ENCODE measurements at regions not wholly inside any gene's neighbourhood (a gene's known extent, or its start where the extent isn't known, plus 50 kb on each side); places are given as distances from the start of the nearest gene placed in this dataset.
A peak's percentile ranks its signal among the peaks of the same experiment; 100 is the strongest.

GRCh38 chr6:26214803-26215584, 127.8 kb downstream of the HFE start:
- no peak for DNase-seq (ENCODE audit: low read depth, low spot score)

- no peak for DNase-seq (ENCODE audit: low read depth, low spot score)
Observed at GRCh38 chr6:26215585-26216358, 128.5 kb downstream of the HFE start.

DNA sequence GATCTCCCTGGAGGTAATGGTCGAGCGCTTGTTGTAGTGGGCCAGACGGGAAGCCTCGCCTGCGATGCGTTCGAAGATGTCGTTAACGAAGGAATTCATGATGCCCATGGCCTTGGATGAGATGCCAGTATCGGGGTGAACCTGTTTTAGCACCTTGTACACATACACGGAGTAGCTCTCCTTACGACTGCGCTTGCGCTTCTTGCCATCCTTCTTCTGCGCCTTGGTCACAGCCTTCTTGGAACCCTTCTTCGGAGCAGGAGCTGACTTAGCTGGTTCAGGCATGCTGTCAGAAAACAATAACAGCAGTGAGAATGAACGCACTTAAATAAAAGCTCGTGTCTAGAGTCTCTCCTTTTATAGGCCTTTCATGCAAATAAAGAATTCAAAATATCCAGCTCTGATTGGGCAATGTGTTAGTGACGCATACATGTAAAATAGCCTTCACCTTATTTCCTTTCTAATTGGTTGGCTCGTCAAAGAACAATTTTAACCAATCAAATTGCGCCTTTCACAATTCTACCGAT, 129.2 kb downstream of the HFE start:
- DNase-seq (ENCODE audit: low read depth, low spot score), result peak; percentile 96

GRCh38 chr6:26216886-26217713, 129.9 kb downstream of the HFE start:
- DNase-seq (ENCODE audit: low read depth, low spot score), result peak; percentile 69

GRCh38 chr6:26217714-26218075, 130.5 kb downstream of the HFE start:
- no peak for DNase-seq (ENCODE audit: low read depth, low spot score)

DNA sequence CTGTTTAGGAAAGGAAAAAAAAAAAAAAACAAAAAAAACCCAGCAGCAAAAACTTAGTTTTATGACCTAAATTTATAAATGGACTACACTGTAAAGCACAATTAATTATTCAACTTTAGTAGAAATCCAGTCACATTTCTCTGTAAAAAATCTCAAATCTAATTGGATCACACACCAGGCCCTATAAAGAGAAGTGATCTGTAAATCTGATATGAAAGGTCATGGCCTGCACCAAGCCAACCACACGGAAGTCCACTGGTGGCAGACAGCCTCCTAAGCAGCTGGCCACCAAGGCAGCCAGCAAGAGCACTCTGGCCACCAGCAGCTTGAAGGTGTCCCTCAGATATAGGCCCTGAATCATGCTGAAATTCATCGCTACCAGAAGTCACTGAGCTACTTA, 131.6 kb downstream of the HFE start:
- no peak for DNase-seq (ENCODE audit: low read depth, low spot score)

- no peak for DNase-seq (ENCODE audit: low read depth, low spot score)
Observed at GRCh38 chr6:26220145-26220970, 133.1 kb downstream of the HFE start.

DNA sequence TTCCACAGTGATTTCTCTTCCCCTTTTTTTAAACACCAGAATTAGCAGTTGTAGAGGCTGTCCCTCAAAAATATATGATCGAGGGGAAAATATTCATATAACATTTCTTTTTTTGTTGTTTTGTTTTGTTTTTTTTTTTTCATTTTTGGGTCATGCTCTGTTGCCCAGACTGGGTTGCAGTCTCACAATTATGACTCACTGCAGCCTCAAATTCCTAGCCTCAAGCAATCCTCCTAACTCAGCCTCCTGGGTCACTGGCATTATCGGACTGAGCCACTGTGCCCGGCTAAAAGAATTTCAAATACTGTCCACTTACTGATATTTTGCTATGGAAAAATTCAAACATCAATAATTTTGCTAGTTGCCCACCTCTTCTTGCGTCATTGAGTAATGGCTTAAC, 134.0 kb downstream of the HFE start:
- no peak for DNase-seq (ENCODE audit: low read depth, low spot score)

- DNase-seq (ENCODE audit: low read depth, low spot score), result no peak
Observed at GRCh38 chr6:26222571-26222970, 135.3 kb downstream of the HFE start.

GRCh38 chr6:26223228-26223627, 136.0 kb downstream of the HFE start:
- no peak for DNase-seq (ENCODE audit: low read depth, low spot score)

GRCh38 chr6:26223650-26224546, 136.7 kb downstream of the HFE start:
- DNase-seq (ENCODE audit: low read depth, low spot score), result peak; percentile 79

- no peak for DNase-seq (ENCODE audit: low read depth, low spot score)
Observed at GRCh38 chr6:26224547-26224912, 137.3 kb downstream of the HFE start.

GRCh38 chr6:26224940-26225847, 138.0 kb downstream of the HFE start:
- peak; percentile 65 for DNase-seq (ENCODE audit: low read depth, low spot score)

GRCh38 chr6:26225848-26226578, 138.8 kb downstream of the HFE start:
- DNase-seq (ENCODE audit: low read depth, low spot score), result no peak

DNA sequence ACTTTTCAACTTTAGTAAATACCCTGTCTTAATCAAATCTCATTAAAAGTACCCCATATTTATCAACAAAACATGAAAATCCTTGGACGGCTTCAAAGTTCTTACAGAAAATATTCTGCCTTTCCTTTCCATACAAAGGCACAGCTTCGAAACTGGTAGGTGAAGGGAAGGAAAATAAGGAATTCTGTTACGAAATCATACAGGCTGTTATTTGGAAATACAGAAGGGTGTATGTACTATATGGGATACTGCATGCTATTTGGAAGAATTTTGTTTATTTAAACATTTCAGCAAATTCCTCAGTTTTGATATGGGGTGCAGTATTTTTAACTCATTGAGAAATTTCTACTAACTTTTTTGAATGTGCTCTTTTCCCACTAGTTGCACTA, 138.4 kb upstream of the BTN3A2 start:
- no peak for DNase-seq (ENCODE audit: low read depth, low spot score)

DNA sequence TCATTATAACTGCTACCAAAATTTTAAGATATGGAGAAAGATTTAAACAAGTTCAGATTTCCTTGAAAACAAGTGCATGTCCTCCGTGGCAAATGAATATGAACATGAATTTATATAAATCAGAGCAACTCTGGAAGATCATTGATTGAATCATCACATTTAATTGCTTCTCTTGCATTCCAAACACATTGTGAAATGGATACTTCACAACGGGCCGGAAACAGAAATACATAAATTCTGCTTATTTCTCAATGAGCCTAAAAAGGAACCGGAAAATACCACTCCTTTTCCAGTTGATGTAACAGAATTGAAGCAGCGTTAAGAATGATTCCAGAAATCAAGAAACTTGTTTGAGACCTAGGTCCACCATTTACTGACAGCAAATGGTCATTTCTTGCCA, 134.6 kb upstream of the BTN3A2 start:
- DNase-seq (ENCODE audit: low read depth, low spot score), result no peak

DNA sequence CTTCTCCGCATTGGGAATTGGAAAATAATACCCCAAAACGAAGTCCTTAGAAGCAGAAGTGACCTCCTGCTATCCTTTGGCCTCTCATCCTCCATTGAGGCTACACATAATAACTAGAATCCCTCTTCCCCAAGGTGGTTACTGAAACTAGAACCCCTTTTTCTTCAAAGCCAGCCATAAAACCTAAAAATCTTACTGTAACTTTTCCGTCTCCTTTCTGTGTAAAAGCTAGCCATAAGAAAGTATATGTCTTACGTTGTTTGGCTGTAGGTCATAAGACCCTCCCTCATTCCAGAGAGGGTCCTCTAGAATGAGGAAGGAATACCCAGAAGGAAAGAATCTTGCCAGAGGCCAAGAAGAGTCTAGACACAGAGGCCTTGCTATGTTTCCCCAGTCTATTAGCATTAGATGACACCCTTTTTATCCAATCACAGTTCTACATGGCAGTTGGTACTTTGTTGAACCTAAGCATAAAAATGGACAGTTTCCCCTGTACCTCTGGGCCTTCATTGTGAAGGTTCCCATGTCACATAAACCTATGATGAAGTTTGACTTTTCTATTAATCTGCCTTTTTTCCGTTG, 133.9 kb upstream of the BTN3A2 start:
- DNase-seq (ENCODE audit: low read depth, low spot score), result no peak

DNA sequence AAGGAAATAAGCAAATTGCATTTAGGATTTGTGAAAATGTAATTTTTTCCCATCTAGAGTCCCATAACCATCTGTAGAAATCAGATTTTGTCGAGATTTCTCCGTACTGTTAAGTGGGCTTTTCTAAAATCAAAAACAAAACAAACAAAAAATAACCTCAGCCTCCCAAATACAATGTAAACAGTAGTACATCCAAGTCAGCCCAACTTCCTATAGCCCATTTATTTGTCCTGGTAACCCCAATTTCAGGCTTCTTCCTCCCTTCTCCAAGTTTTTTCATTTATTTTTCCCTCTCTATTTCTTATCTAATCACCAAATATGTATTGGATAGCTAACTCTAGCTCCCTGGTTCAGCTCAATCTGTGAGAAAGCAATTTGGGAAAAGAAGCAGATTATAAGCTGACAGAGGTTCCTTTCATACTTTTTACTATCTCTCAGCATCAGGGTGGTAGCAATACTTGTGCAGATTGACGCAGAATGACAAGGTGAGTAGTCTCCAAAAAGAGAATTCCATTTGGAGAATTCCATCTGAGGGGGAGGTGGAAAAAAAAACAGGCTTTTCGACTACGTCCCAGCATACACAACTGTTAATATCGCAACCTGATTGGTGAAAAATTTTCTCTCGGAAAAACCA, 132.6 kb upstream of the BTN3A2 start:
- no peak for DNase-seq (ENCODE audit: low read depth, low spot score)

Data from brain pericyte (primary cell).